GM04503 (cell line): ENCODE measurements at regions not wholly inside any gene's neighbourhood (a gene's known extent, or its start where the extent isn't known, plus 50 kb on each side); places are given as distances from the start of the nearest gene placed in this dataset.

ENCODE experiments used
- DNase-seq: peaks from one replicate; pipeline ENCODE4 v3.0.0-alpha.2; 2012; ENCODE audit warnings: low read depth

DNA sequence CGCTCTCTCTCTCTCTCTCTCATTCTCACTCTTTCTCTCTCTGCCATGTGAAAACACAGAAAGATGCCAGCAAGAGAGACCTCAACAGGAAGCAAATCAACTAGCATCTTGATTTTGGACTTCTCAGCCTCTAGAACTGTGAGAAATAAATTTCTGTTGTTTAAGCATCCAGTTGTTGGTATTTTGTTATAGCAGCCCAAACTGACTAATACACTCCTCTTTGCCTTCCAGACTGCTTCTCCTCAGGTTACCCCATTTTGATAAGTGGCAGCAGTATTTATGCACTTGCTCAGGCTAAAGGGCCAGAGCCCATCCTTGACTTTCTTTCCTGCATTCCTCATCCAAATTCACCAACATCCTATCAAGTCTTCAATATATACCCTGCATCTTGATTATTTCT lies 76.6 kb upstream of the NANOGP8 start:
- DNase-seq = no peak

GRCh38 chr15:35159170-35159569 lies 74.1 kb upstream of the NANOGP8 start:
- no peak for DNase-seq

- DNase-seq = no peak
These were observed 66.7 kb upstream of the NANOGP8 start for GRCh38 chr15:35151782-35152181.

GRCh38 chr15:35151381-35151780 lies 66.3 kb upstream of the NANOGP8 start:
- no peak for DNase-seq

DNA sequence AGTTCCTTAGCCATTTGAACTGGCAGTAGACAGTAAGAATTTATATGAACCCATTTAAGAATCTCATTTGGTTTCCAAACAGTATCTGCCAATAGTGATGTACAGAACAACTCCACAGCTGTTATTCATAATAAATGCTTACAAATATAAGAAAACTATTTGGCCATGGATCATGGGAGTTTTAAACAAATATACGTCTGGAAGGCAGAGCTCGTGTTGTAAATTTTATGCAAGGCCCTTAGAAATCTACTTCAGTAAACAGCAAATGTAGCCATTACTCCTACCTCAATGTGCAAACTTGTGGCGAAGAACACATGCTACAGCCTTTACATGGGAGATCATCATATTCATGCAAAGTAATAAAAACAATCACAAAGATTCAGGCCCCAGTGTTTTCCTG lies 65.3 kb upstream of the NANOGP8 start:
- DNase-seq = no peak

DNA sequence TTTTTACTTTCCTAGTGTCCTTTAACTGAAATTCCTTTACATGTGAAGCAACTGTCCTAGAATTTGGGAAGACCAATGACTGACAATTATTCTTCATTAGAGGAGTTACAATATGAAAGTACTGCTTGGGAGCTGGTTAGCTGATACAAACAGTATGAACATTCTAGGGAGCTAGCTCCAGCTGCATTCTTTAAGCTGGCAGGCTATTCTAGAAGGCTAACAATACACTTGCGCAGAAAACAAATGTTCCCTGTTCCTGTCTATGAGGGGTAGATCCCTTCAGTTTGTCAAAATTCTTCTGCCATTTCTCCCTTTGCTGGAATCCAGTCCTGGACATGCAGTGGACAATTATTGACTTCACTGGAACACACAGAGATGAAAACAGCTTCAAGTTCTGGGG lies 60.2 kb upstream of the NANOGP8 start:
- DNase-seq = no peak

DNA sequence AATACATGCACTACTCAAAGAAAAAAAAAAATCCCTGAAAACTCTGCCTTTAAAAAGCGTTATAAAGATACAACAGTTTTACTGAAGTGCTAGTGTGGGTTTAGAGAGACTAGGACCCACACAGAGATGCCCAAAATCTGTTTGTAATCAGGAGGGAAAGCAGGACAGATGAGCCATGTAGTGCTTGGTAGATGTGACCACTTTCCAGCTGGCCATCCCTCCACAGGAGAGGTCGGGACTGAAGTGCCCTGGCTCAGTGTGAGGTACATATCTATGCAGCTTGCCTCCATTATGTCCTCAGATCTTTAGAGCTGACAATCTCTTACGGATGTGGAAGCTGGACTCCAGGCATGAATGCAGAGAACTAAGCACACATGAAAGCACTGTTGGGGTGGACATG lies 57.5 kb upstream of the NANOGP8 start:
- DNase-seq = no peak

GRCh38 chr15:35141743-35142471 lies 56.8 kb upstream of the NANOGP8 start:
- peak; percentile 89 for DNase-seq

GRCh38 chr15:35139822-35140221 lies 54.7 kb upstream of the NANOGP8 start:
- DNase-seq = no peak

DNA sequence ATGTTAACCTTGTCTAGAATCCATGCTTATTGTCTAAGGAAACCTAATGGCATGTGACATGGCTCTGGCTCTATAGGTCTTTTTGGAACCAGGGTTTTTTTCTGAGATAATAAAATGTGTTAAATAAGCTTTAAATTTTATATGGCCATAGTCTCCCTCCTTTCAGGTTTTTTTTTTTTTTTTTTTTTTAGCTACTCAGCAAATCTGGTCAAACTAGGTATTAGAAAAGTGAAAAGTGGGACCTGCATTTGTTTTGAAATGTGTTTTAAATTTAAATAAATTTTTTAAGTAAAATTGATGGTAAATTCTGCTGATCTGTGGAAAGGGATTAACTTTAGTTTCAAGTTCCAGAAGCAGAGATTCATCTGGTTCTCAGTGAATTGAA lies 52.1 kb upstream of the NANOGP8 start:
- no peak for DNase-seq

- DNase-seq = no peak
These were observed 51.5 kb upstream of the NANOGP8 start for GRCh38 chr15:35136321-35137189.
